ENCODE measurements at regions not wholly inside any gene's neighbourhood (a gene's known extent, or its start where the extent isn't known, plus 50 kb on each side); places are given as distances from the start of the nearest gene placed in this dataset.

DNA sequence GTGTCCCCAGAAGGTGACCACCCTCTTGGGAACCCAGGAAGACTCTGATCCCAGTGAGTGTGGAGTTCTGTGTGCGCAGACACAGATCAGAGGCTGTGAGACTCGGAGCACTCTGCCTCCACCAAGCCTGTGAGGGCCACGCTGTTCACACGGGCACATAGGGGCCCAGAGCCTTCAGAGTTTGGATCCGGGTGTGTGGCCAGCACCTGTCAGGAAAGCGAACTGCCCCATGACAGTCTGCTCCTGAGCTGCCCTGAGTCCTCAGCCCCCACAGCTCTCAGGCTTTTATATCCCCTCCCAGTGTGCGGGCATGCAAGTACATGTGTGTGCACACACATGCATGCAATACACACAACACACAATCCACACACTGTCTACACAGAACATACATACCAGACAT is 161.8 kb upstream of the IRX2 start:
- TF ChIP-seq EP300 (IDR thresholded peaks at IDR 0.05) = no peak
- TF ChIP-seq CTCF (IDR thresholded peaks at IDR 0.05) = no peak
- no peak for TF ChIP-seq POLR2A (IDR thresholded peaks at IDR 0.05)
- DNase-seq (ENCODE audit: low spot score in 2 of 2) = no peak
- no peak overlapping the region for H3K27ac ChIP-seq
- H3K4me1 ChIP-seq = no peaks in the 10 kb centered on the region
- H3K36me3 ChIP-seq = no peaks in the 10 kb centered on the region
- 95 to 96% methylated on average over 7 of the region's 7 CpGs for WGBS, 2 donors
- H3K4me3 ChIP-seq = no peak overlapping the region
- peaks cover 0 to 14% (median 0%) of the 10 kb centered on the region in 4 donors for H3K9me3 ChIP-seq
- no peaks in the 10 kb centered on the region for H3K27me3 ChIP-seq

GRCh38 chr5:2912741-2913140 is 161.3 kb upstream of the IRX2 start:
- Histone ChIP-seq H3K9me3 (peaks cover 0 to 14% (median 0%) of the 10 kb centered on the region in 4 donors), H3K27me3 (no peaks in the 10 kb centered on the region), H3K4me3 (no peak overlapping the region), H3K27ac (no peak overlapping the region), H3K36me3 (no peaks in the 10 kb centered on the region), H3K4me1 (no peaks in the 10 kb centered on the region)
- DNase-seq (ENCODE audit: low spot score in 2 of 2) = no peak
- TF ChIP-seq EP300 (IDR thresholded peaks at IDR 0.05) (no peak), POLR2A (IDR thresholded peaks at IDR 0.05) (no peak), CTCF (IDR thresholded peaks at IDR 0.05) (no peak)
- 86 to 88% methylated on average over 13 of the region's 13 CpGs for WGBS, 2 donors

DNA sequence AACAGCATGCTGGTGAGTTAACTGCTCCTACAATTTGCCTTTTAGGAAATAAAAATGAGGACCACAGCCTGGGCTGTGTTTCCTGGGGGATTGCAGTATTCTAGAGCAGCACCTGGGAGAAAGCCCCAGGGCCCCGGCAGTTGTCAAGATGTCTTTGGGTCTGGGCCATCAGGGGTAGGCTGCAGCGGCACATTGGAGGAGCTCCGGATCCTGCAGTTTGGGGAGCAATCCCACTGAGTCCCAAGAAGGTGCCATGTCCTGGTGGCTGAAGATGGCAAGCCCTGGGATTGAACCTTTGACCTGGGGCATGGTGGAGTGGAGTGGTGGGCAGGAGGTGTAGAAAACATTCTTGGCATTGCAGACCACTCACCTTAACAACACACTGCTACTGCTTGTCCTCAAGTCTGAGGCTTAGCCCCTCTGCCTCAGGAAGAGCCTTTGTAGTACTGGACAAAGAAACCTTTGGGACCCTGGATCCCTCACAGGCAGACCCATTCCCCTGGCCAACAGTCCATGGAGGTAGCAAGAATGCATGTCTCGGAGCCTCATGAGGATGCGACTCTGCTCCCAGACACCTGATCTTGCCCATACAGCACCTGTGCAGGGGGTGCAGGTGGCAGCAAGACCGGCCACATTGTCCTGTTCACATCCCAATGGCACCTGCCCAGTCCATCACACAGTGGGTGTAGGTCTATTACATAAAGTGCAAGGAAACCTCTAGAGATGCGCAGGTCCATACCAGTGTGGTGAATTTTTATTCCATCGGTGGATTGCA is 159.1 kb upstream of the IRX2 start:
- WGBS, 2 donors = 93 to 95% methylated on average over 8 of the region's 8 CpGs
- TF ChIP-seq POLR2A (IDR thresholded peaks at IDR 0.05) = no peak
- TF ChIP-seq CTCF (IDR thresholded peaks at IDR 0.05) = no peak
- TF ChIP-seq EP300 (IDR thresholded peaks at IDR 0.05) = no peak
- no peak for DNase-seq (ENCODE audit: low spot score in 2 of 2)
- Histone ChIP-seq H3K27me3 (no peaks in the 10 kb centered on the region), H3K27ac (no peak overlapping the region), H3K4me1 (no peaks in the 10 kb centered on the region), H3K36me3 (no peaks in the 10 kb centered on the region), H3K9me3 (peaks cover 0 to 7% (median 0%) of the 10 kb centered on the region in 4 donors), H3K4me3 (no peak overlapping the region)

- no peak overlapping the region for H3K4me3 ChIP-seq
- no peak for DNase-seq (ENCODE audit: low spot score in 2 of 2)
- H3K9me3 ChIP-seq = no peaks in the 10 kb centered on the region
- H3K27me3 ChIP-seq = no peaks in the 10 kb centered on the region
- no peak overlapping the region for H3K27ac ChIP-seq
- no peaks in the 10 kb centered on the region for H3K4me1 ChIP-seq
- H3K36me3 ChIP-seq = no peaks in the 10 kb centered on the region
- TF ChIP-seq EP300 (IDR thresholded peaks at IDR 0.05) (no peak), CTCF (IDR thresholded peaks at IDR 0.05) (no peak), POLR2A (IDR thresholded peaks at IDR 0.05) (no peak)
- WGBS, 2 donors = 86 to 87% methylated on average over 10 of the region's 10 CpGs
Measured at GRCh38 chr5:2909035-2909434, 157.6 kb upstream of the IRX2 start.

DNA sequence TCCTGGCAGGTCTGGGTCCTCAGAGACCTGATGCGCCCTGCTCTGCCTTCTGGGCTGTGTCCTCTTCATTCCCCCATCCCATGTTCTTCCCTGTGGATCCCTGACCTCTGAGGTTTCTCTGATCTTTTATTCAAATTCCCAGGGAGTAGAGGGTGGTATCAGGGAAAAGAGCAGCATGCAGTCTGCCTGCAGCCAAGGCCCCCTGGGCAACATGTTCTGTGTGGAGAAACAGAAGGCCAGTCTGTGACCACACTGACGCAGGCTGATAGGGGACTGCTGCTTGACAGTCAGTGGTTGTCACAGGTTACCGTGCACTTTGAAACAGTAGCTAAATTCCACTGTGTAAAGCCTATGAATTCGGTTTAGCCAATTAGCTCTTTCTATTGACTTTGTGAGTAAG is 156.6 kb upstream of the IRX2 start:
- Histone ChIP-seq H3K27ac (no peak overlapping the region), H3K9me3 (no peaks in the 10 kb centered on the region), H3K27me3 (no peaks in the 10 kb centered on the region), H3K4me3 (no peak overlapping the region), H3K36me3 (no peaks in the 10 kb centered on the region), H3K4me1 (no peaks in the 10 kb centered on the region)
- TF ChIP-seq CTCF (IDR thresholded peaks at IDR 0.05) = no peak
- no peak for TF ChIP-seq EP300 (IDR thresholded peaks at IDR 0.05)
- TF ChIP-seq POLR2A (IDR thresholded peaks at IDR 0.05) = no peak
- 80 to 93% methylated on average over 4 of the region's 4 CpGs for WGBS, 2 donors
- no peak for DNase-seq (ENCODE audit: low spot score in 2 of 2)

Measured in tibial nerve (tissue), 4 donors.